Sciatic nerve (tissue), 2 donors: ENCODE measurements at regions not wholly inside any gene's neighbourhood (a gene's known extent, or its start where the extent isn't known, plus 50 kb on each side); places are given as distances from the start of the nearest gene placed in this dataset.

Experiments used
- ATAC-seq: fragments of 200-7000 bp; cut with Tn5 transposase; one replicate; pipeline ENCODE4 v1.9.1; 2020; ENCODE audit warnings: mild to moderate bottlenecking, moderate library complexity
- DNase-seq: peaks from one replicate; pipeline ENCODE4 v3.0.0-alpha.2; 2020; ENCODE audit warnings: low spot score
- intact Hi-C: fragments of 100-400 bp; cut with DNase I; formaldehyde crosslinking; loops from one replicate; pipeline ENCODE4 v1.14.2; 2022
- donor health status: DM: no; HTN: no; CAD: no.
- donor health status: DM: no; HTN: no; CAD: no.

GRCh38 chr17:72411124-72411563, 290.3 kb downstream of the SOX9 start:
- intact Hi-C loops = no loop called here
- ATAC-seq (peak; percentile 69), DNase-seq (no peak)

- peak; percentile 84 for ATAC-seq
- DNase-seq = no peak
- intact Hi-C loops = no loop called here
Observed at GRCh38 chr17:72412650-72413076, 291.8 kb downstream of the SOX9 start.

- intact Hi-C loops = no loop called here
- no peak for ATAC-seq
- DNase-seq = no peak
Observed at GRCh38 chr17:72413077-72414031, 292.5 kb downstream of the SOX9 start.

GRCh38 chr17:72414032-72414396, 293.2 kb downstream of the SOX9 start:
- DNase-seq (no peak), ATAC-seq (no peak)
- intact Hi-C loops = no loop called here

GRCh38 chr17:72414967-72415853, 294.4 kb downstream of the SOX9 start:
- DNase-seq (no peak), ATAC-seq (peak; percentile 48)
- intact Hi-C loops = no loop called here

- DNase-seq (no peak), ATAC-seq (peak; percentile 12)
- intact Hi-C loops = no loop called here
Observed at GRCh38 chr17:72416054-72416675, 295.3 kb downstream of the SOX9 start.

GRCh38 chr17:72416905-72417304, 296.1 kb downstream of the SOX9 start:
- DNase-seq (no peak), ATAC-seq (no peak)
- intact Hi-C loops = no loop called here

GRCh38 chr17:72417627-72418026, 296.8 kb downstream of the SOX9 start:
- ATAC-seq (no peak), DNase-seq (no peak)
- intact Hi-C loops = no loop called here

GRCh38 chr17:72419866-72420774, 299.3 kb downstream of the SOX9 start:
- ATAC-seq (peak; percentile 49), DNase-seq (no peak)
- intact Hi-C loops = no loop called here

GRCh38 chr17:72420775-72421127, 299.9 kb downstream of the SOX9 start:
- intact Hi-C loops = no loop called here
- ATAC-seq = no peak
- no peak for DNase-seq

- peak; percentile 35 for ATAC-seq
- DNase-seq = no peak
- intact Hi-C loops = no loop called here
Observed at GRCh38 chr17:72421128-72422092, 300.6 kb downstream of the SOX9 start.

- ATAC-seq = no peak
- intact Hi-C loops = no loop called here
Observed at GRCh38 chr17:72422204-72422504, 301.3 kb downstream of the SOX9 start.

GRCh38 chr17:72422505-72423285, 301.9 kb downstream of the SOX9 start:
- intact Hi-C loops = no loop called here
- DNase-seq = no peak
- peak; percentile 69 for ATAC-seq

More at GRCh38 chr17:72422204-72422504, 301.3 kb downstream of the SOX9 start:
- no peak for DNase-seq

- intact Hi-C loops = no loop called here
- DNase-seq (no peak), ATAC-seq (no peak)
Observed at GRCh38 chr17:72423286-72423589, 302.4 kb downstream of the SOX9 start.

GRCh38 chr17:72423718-72424117, 302.9 kb downstream of the SOX9 start:
- DNase-seq = no peak

GRCh38 chr17:72424505-72425117, 303.8 kb downstream of the SOX9 start:
- no peak for DNase-seq
- no peak for ATAC-seq
- intact Hi-C loops = no loop called here

More at GRCh38 chr17:72423718-72424117, 302.9 kb downstream of the SOX9 start:
- no peak for ATAC-seq
- intact Hi-C loops = no loop called here
